HepG2 (cell line): ENCODE measurements at regions not wholly inside any gene's neighbourhood (a gene's known extent, or its start where the extent isn't known, plus 50 kb on each side); places are given as distances from the start of the nearest gene placed in this dataset.

Experiments
- DZIP1 ChIP-seq: sonication (generic); formaldehyde crosslinking; IDR thresholded peaks from 2 replicates; pipeline ENCODE4 v1.5.0; 2020; ENCODE audit warnings: mild to moderate bottlenecking, missing genetic modification reagents
- EP300 ChIP-seq, 3 experiments: sonication (generic) in 1 of 3; formaldehyde crosslinking in 1 of 3; IDR thresholded peaks; 2 replicates each; pipeline versions ENCODE4 v1.5.1 to v1.6.1; 2011 to 2020; ENCODE audit warnings: low read depth in 2 of 3, low read length in 2 of 3, borderline replicate concordance in 1 of 3, improper control_type of control experiment in 1 of 3, mild to moderate bottlenecking in 1 of 3, missing genetic modification reagents in 1 of 3, moderate library complexity in 1 of 3
- HDAC2 ChIP-seq: sonication (generic); formaldehyde crosslinking; IDR thresholded peaks from 2 replicates; pipeline ENCODE4 v1.4.0; 2020; ENCODE audit warnings: missing genetic modification reagents
- MIER3 ChIP-seq: IDR thresholded peaks from 2 replicates; pipeline ENCODE4 v1.6.1; 2016; ENCODE audit warnings: missing compliant biosample characterization, borderline replicate concordance
- MYNN ChIP-seq: sonication (generic); formaldehyde crosslinking; IDR thresholded peaks from 2 replicates; pipeline ENCODE4 v1.4.0; 2020; ENCODE audit warnings: mild to moderate bottlenecking, low read depth, missing genetic modification reagents
- MZF1 ChIP-seq: sonication (generic); formaldehyde crosslinking; IDR thresholded peaks from 2 replicates; pipeline ENCODE4 v1.8.1; 2023; ENCODE audit warnings: mild to moderate bottlenecking, missing genetic modification reagents, borderline replicate concordance
- NBN ChIP-seq: fragments of 450-650 bp; conservative IDR thresholded peaks from 2 replicates; pipeline ENCODE4 v1.6.1; 2017
- NCOR1 ChIP-seq: fragments of 200-600 bp; sonication (generic); IDR thresholded peaks from 2 replicates; pipeline ENCODE4 v1.7.0; 2017; ENCODE audit warnings: antibody characterized with exemption, low read length, borderline replicate concordance
- NFATC3 ChIP-seq: sonication (generic); formaldehyde crosslinking; IDR thresholded peaks from 2 replicates; pipeline ENCODE4 v1.5.1; 2020; ENCODE audit warnings: mild to moderate bottlenecking, missing genetic modification reagents
- ONECUT2 ChIP-seq: sonication (generic); formaldehyde crosslinking; IDR thresholded peaks from 2 replicates; pipeline ENCODE4 v1.4.0; 2020; ENCODE audit warnings: missing genetic modification reagents
- PLSCR1 ChIP-seq: sonication (generic); formaldehyde crosslinking; IDR thresholded peaks from 2 replicates; pipeline ENCODE4 v1.5.0; 2020; ENCODE audit warnings: missing genetic modification reagents, mild to moderate bottlenecking, borderline replicate concordance
- POLR2AphosphoS2 ChIP-seq: IDR thresholded peaks from 2 replicates; pipeline ENCODE4 v1.6.1; 2011; ENCODE audit warnings: low read depth, low read length, improper control_type of control experiment
- RAD51 ChIP-seq: fragments of 450-650 bp; IDR thresholded peaks from 2 replicates; pipeline ENCODE4 v1.6.1; 2016; ENCODE audit warnings: borderline replicate concordance
- REPIN1 ChIP-seq: sonication (generic); formaldehyde crosslinking; IDR thresholded peaks from 2 replicates; pipeline ENCODE4 v1.8.0; 2022; ENCODE audit warnings: missing genetic modification reagents, low read depth, mild to moderate bottlenecking, borderline replicate concordance
- SMARCE1 ChIP-seq: fragments of 450-650 bp; IDR thresholded peaks from 2 replicates; pipeline ENCODE4 v1.6.1; 2017; ENCODE audit warnings: borderline replicate concordance
- SNAPC2 ChIP-seq: sonication (generic); formaldehyde crosslinking; IDR thresholded peaks from 2 replicates; pipeline ENCODE4 v1.8.1; 2022; ENCODE audit warnings: mild to moderate bottlenecking, missing genetic modification reagents
- SOX13 ChIP-seq, 3 experiments: fragments of 450-650 bp in 1 of 3; sonication (generic) in 1 of 3; formaldehyde crosslinking in 1 of 3; IDR thresholded peaks in 2 of 3; conservative IDR thresholded peaks in 1 of 3; 2 replicates each; pipeline versions ENCODE4 v1.5.0 to v1.6.1; 2016 to 2020; ENCODE audit warnings: antibody characterized with exemption in 1 of 3, mild to moderate bottlenecking in 1 of 3, missing compliant biosample characterization in 1 of 3, missing genetic modification reagents in 1 of 3, moderate library complexity in 1 of 3
- SRSF4 ChIP-seq: fragments of 200-400 bp; formaldehyde crosslinking; IDR thresholded peaks from one replicate; pipeline ENCODE4 v1.6.1; 2018; ENCODE audit warnings: mild to moderate bottlenecking, low read depth, low read length, moderate library complexity; ENCODE audit not compliant: poor library complexity, severe bottlenecking
- ZBTB8A ChIP-seq: sonication (generic); formaldehyde crosslinking; IDR thresholded peaks from 2 replicates; pipeline ENCODE4 v1.4.0; 2020; ENCODE audit warnings: mild to moderate bottlenecking, low read depth, missing genetic modification reagents, borderline replicate concordance
- ZFP1 ChIP-seq: IDR thresholded peaks from 2 replicates; pipeline ENCODE4 v1.6.1; 2016
- ZNF333 ChIP-seq: sonication (generic); formaldehyde crosslinking; IDR thresholded peaks from 2 replicates; pipeline ENCODE4 v1.4.0; 2020; ENCODE audit warnings: mild to moderate bottlenecking, missing genetic modification reagents, borderline replicate concordance
- ZNF557 ChIP-seq: sonication (generic); formaldehyde crosslinking; IDR thresholded peaks from 2 replicates; pipeline ENCODE4 v1.4.0; 2020; ENCODE audit warnings: missing genetic modification reagents
- ZNF639 ChIP-seq: conservative IDR thresholded peaks from 2 replicates; pipeline ENCODE4 v1.6.1; 2018; ENCODE audit warnings: missing genetic modification reagents
- ZSCAN30 ChIP-seq: sonication (generic); formaldehyde crosslinking; IDR thresholded peaks from 2 replicates; pipeline ENCODE4 v1.5.0; 2020; ENCODE audit warnings: mild to moderate bottlenecking, missing genetic modification reagents
- TF ChIP-seq, protein P1 (sequence below): sonication (generic); formaldehyde crosslinking; IDR thresholded peaks from 2 replicates; pipeline ENCODE4 v1.4.0; 2020; ENCODE audit warnings: missing genetic modification reagents, low read depth, mild to moderate bottlenecking, borderline replicate concordance

DNA sequence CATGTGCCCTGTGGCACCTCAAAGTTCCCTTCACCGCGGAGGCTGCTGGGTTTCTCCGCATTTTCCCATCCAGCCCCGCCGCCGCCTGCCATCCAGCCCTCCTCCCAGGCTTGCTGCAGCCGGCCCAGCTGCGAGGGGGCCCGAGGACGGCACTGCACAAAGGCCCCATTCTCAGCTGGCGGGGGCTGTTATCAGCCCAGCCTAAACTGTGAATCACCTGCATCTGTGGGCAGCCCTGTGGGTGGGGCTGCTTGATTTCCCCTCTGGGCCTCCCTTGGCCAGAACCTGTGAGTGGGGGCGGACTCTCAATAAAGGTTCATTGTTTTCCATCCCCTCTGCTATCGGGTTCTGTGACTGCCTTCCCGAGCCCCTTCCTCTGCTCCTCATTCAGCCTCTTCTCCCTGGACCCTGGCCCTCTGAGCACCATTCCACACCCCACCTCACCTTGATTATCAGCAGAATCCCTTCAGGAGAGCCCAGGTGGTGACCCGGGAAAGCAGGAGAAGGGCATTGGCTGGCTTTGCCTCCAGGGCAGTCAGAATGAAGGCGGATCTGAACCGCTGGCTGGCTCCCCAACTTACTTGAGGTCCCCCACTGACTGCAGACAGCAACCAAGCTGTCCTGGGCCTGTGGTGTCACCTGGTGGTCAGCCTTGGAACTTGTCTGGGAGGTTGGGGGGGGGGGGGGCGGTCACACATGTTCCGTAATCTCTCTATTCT is 204.5 kb downstream of the ZFP36L2 start (continued):
- TF ChIP-seq NCOR1 (no peak), SOX13 (IDR thresholded peaks at IDR 0.05) (no peak), SOX13 (CRISPR knock-in tag; conservative IDR thresholded peaks at IDR 0.05 in 1 of 2, IDR thresholded peaks at IDR 0.05 in 1 of 2) (peak in 1 of 2 experiments; percentile 57; a peak in 2 of 4 replicates), SNAPC2 (CRISPR knock-in tag) (no peak), ZFP1 (CRISPR knock-in tag) (no peak), SRSF4 (no peak), ONECUT2 (no peak), DZIP1 (CRISPR knock-in tag) (no peak), RAD51 (no peak), MIER3 (CRISPR knock-in tag) (no peak), MZF1 (CRISPR knock-in tag) (no peak), NBN (no peak), HDAC2 (CRISPR knock-in tag) (no peak), POLR2AphosphoS2 (no peak), ZSCAN30 (CRISPR knock-in tag) (no peak), ZBTB8A (CRISPR knock-in tag) (no peak), ZNF333 (CRISPR knock-in tag) (no peak), EP300 (IDR thresholded peaks at IDR 0.05; ENCODE audit: low read depth in 2 of 2, low read length in 2 of 2) (peak in 1 of 2 experiments; percentile 21; a peak in 1 of 4 replicates), EP300 (CRISPR knock-in tag; IDR thresholded peaks at IDR 0.05; ENCODE audit: borderline replicate concordance) (peak; percentile 40; the same call in 1 of the 2 replicates), SMARCE1 (no peak), ZNF639 (CRISPR knock-in tag) (no peak), NFATC3 (CRISPR knock-in tag) (no peak), REPIN1 (CRISPR knock-in tag) (0 out of 2 replicates have a peak, but pooled peaks have one; percentile 46), PLSCR1 (CRISPR knock-in tag) (no peak), MYNN (no peak), ZNF557 (CRISPR knock-in tag) (no peak)
- TF ChIP-seq, protein P1, sequence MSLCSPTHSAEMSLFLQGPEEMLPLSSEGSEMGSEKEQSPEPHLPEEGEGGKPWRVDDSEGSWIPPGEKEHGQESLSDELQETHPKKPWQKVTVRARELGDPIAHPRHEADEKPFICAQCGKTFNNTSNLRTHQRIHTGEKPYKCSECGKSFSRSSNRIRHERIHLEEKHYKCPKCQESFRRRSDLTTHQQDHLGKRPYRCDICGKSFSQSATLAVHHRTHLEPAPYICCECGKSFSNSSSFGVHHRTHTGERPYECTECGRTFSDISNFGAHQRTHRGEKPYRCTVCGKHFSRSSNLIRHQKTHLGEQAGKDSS (CRISPR knock-in tag): 0 out of 2 replicates have a peak, but pooled peaks have one; percentile 34
